ENCODE measurements at regions not wholly inside any gene's neighbourhood (a gene's known extent, or its start where the extent isn't known, plus 50 kb on each side); places are given as distances from the start of the nearest gene placed in this dataset.
"Not testable (repeated sequence)": the region's sequence is repeated elsewhere in the genome, so short reads cannot be mapped to it uniquely, and the experiment has no call there.

DNA sequence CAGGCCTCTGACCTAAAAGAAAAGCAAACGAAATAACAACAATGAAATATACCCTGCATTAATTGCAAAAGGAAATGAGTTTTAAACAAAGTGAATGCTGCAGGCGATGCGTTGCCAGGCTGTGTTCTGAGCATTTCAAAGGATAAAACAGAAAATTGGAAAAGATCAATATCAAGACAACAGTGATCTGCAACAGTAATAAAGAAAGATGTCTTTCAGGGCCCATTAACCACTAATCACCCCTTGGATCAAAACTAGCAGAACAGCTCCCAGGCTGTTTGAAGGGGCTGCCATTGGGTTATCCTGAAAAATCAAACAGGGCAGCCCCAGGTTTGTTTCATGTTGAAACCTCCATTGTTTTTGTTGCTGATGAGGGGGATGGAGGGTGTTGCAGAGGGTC is 219.2 kb downstream of the FGFR2 start:
- DNase-seq (no peak), ATAC-seq (ENCODE audit: low read depth) (no peak)
- Histone ChIP-seq H3K9ac (ENCODE audit: low read length) (no peak overlapping the region), H3K4me1 (ENCODE audit: control insufficient read depth in 2 of 2, insufficient read depth in 2 of 2, low read length in 2 of 2) (no peaks in the 10 kb centered on the region), H3K4me2 (replicated peaks; ENCODE audit: low read depth, low read length, poor library complexity, severe bottlenecking) (no peak overlapping the region), H3K36me3 (replicated peaks in 1 of 2; ENCODE audit: control extremely low read depth in 1 of 2, control insufficient read depth in 1 of 2, extremely low read depth in 1 of 2, insufficient read depth in 2 of 2, low read length in 1 of 2) (no peaks in the 10 kb centered on the region), H3K9me3 (ENCODE audit: control extremely low read depth in 1 of 3, control insufficient read depth in 2 of 3, insufficient read depth in 1 of 3, low read length in 2 of 3) (peaks cover 0 to 13% (median 0%) of the 10 kb centered on the region in 3 donors), H4K20me1 (ENCODE audit: control insufficient read depth, insufficient read depth, low read length, poor library complexity, severe bottlenecking) (no peaks in the 10 kb centered on the region), H2AFZ (ENCODE audit: insufficient read depth, low read depth, low read length, poor library complexity, severe bottlenecking) (no peak overlapping the region), H3K79me2 (ENCODE audit: control insufficient read depth, insufficient read depth, low read length) (no peaks in the 10 kb centered on the region), H3K27ac (ENCODE audit: low read length in 2 of 2) (no peak overlapping the region), H3K27me3 (replicated peaks in 1 of 4; ENCODE audit: control extremely low read depth in 1 of 4, control insufficient read depth in 3 of 4, insufficient read depth in 4 of 4, low read length in 3 of 4) (no peaks in the 10 kb centered on the region), H3K4me3 (ENCODE audit: control extremely low read depth in 1 of 5, extremely low read depth in 1 of 5, insufficient read depth in 1 of 5, low read depth in 2 of 5, low read length in 4 of 5) (no peak overlapping the region)
- no peak overlapping the region for H3K27ac Mint-ChIP-seq
- ChIA-PET POLR2A (no interaction called here), CTCF (no interaction called here)
- intact Hi-C loops (cut with micrococcal nuclease), result no loop called here
- H3K4me3 Mint-ChIP-seq, result no peak overlapping the region
- H3K9me3 Mint-ChIP-seq (ENCODE audit: insufficient read depth), result peaks cover 5% of the 10 kb centered on the region
- no peaks in the 10 kb centered on the region for H3K27me3 Mint-ChIP-seq
- WGBS (ENCODE audit: insufficient coverage), result no CpG with 5 or more reads among the region's 3 CpGs
- TF ChIP-seq, protein P1, sequence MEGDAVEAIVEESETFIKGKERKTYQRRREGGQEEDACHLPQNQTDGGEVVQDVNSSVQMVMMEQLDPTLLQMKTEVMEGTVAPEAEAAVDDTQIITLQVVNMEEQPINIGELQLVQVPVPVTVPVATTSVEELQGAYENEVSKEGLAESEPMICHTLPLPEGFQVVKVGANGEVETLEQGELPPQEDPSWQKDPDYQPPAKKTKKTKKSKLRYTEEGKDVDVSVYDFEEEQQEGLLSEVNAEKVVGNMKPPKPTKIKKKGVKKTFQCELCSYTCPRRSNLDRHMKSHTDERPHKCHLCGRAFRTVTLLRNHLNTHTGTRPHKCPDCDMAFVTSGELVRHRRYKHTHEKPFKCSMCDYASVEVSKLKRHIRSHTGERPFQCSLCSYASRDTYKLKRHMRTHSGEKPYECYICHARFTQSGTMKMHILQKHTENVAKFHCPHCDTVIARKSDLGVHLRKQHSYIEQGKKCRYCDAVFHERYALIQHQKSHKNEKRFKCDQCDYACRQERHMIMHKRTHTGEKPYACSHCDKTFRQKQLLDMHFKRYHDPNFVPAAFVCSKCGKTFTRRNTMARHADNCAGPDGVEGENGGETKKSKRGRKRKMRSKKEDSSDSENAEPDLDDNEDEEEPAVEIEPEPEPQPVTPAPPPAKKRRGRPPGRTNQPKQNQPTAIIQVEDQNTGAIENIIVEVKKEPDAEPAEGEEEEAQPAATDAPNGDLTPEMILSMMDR (IDR thresholded peaks at IDR 0.05), result no peak
- TF ChIP-seq EZH2 (IDR thresholded peaks at IDR 0.05; ENCODE audit: borderline replicate concordance, insufficient read depth, low read depth, low read length, poor library complexity, severe bottlenecking), result no peak
- H3K4me1 Mint-ChIP-seq, result no peaks in the 10 kb centered on the region

DNA sequence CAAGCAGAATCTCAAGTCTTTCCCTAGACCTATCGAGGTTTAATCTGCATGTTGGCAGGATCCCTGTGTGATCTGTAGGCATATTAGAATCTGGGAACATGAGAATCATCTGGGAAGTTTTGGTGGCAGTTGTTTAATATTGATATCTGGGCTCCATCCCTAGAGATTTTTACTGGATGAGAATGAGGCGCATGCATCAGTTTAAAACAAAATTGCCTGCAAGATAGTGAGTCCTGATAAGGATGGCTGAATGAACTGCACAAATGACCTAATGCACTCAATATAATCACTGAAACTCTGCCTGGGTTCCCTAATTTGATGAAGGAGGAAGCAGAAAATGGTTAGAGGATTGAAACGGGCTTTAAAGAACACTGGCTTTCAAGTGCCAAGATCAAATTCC is 218.0 kb downstream of the FGFR2 start:
- 57% methylated on average over 1 of the region's 3 CpGs for WGBS (ENCODE audit: insufficient coverage)
- POLR2A ChIA-PET, result no interaction called here
- CTCF ChIA-PET, result no interaction called here
- no peak overlapping the region for H3K4me2 ChIP-seq (replicated peaks; ENCODE audit: low read depth, low read length, poor library complexity, severe bottlenecking)
- no peaks in the 10 kb centered on the region for H3K27me3 ChIP-seq (replicated peaks in 1 of 4; ENCODE audit: control extremely low read depth in 1 of 4, control insufficient read depth in 3 of 4, insufficient read depth in 4 of 4, low read length in 3 of 4)
- H3K79me2 ChIP-seq (ENCODE audit: control insufficient read depth, insufficient read depth, low read length), result no peaks in the 10 kb centered on the region
- DNase-seq, result no peak
- peaks cover 5% of the 10 kb centered on the region for H3K9me3 Mint-ChIP-seq (ENCODE audit: insufficient read depth)
- ATAC-seq (ENCODE audit: low read depth), result no peak
- H3K4me1 Mint-ChIP-seq, result no peaks in the 10 kb centered on the region
- H3K36me3 ChIP-seq (replicated peaks in 1 of 2; ENCODE audit: control extremely low read depth in 1 of 2, control insufficient read depth in 1 of 2, extremely low read depth in 1 of 2, insufficient read depth in 2 of 2, low read length in 1 of 2), result no peaks in the 10 kb centered on the region
- H3K27me3 Mint-ChIP-seq, result no peaks in the 10 kb centered on the region
- no peak overlapping the region for H3K4me3 ChIP-seq (ENCODE audit: control extremely low read depth in 1 of 5, extremely low read depth in 1 of 5, insufficient read depth in 1 of 5, low read depth in 2 of 5, low read length in 4 of 5)
- no peak overlapping the region for H3K27ac ChIP-seq (ENCODE audit: low read length in 2 of 2)
- H3K9ac ChIP-seq (ENCODE audit: low read length), result no peak overlapping the region
- intact Hi-C loops (cut with micrococcal nuclease), result no loop called here
- H3K4me1 ChIP-seq (ENCODE audit: control insufficient read depth in 2 of 2, insufficient read depth in 2 of 2, low read length in 2 of 2), result no peaks in the 10 kb centered on the region
- H3K27ac Mint-ChIP-seq, result no peak overlapping the region
- H2AFZ ChIP-seq (ENCODE audit: insufficient read depth, low read depth, low read length, poor library complexity, severe bottlenecking), result no peak overlapping the region
- H3K9me3 ChIP-seq (ENCODE audit: control extremely low read depth in 1 of 3, control insufficient read depth in 2 of 3, insufficient read depth in 1 of 3, low read length in 2 of 3), result peaks cover 0 to 11% (median 0%) of the 10 kb centered on the region in 3 donors
- no peak for TF ChIP-seq EZH2 (IDR thresholded peaks at IDR 0.05; ENCODE audit: borderline replicate concordance, insufficient read depth, low read depth, low read length, poor library complexity, severe bottlenecking)
- TF ChIP-seq, protein P1 (IDR thresholded peaks at IDR 0.05), result no peak
- no peaks in the 10 kb centered on the region for H4K20me1 ChIP-seq (ENCODE audit: control insufficient read depth, insufficient read depth, low read length, poor library complexity, severe bottlenecking)
- H3K4me3 Mint-ChIP-seq, result no peak overlapping the region

- H3K9me3 ChIP-seq (ENCODE audit: control extremely low read depth in 1 of 3, control insufficient read depth in 2 of 3, insufficient read depth in 1 of 3, low read length in 2 of 3); H3K36me3 ChIP-seq (replicated peaks in 1 of 2; ENCODE audit: control extremely low read depth in 1 of 2, control insufficient read depth in 1 of 2, extremely low read depth in 1 of 2, insufficient read depth in 2 of 2, low read length in 1 of 2); H3K4me2 ChIP-seq (replicated peaks; ENCODE audit: low read depth, low read length, poor library complexity, severe bottlenecking); H3K4me1 ChIP-seq (ENCODE audit: control insufficient read depth in 2 of 2, insufficient read depth in 2 of 2, low read length in 2 of 2); H3K27ac ChIP-seq (ENCODE audit: low read length in 2 of 2); H3K4me3 Mint-ChIP-seq; H3K27me3 Mint-ChIP-seq; H3K4me1 Mint-ChIP-seq; H3K79me2 ChIP-seq (ENCODE audit: control insufficient read depth, insufficient read depth, low read length); ATAC-seq (ENCODE audit: low read depth); CTCF ChIA-PET; POLR2A ChIA-PET; H3K9me3 Mint-ChIP-seq (ENCODE audit: insufficient read depth); DNase-seq; intact Hi-C loops (cut with micrococcal nuclease); H3K27ac Mint-ChIP-seq; H3K4me3 ChIP-seq (ENCODE audit: control extremely low read depth in 1 of 5, extremely low read depth in 1 of 5, insufficient read depth in 1 of 5, low read depth in 2 of 5, low read length in 4 of 5); H3K9ac ChIP-seq (ENCODE audit: low read length); H3K27me3 ChIP-seq (replicated peaks in 1 of 4; ENCODE audit: control extremely low read depth in 1 of 4, control insufficient read depth in 3 of 4, insufficient read depth in 4 of 4, low read length in 3 of 4); H2AFZ ChIP-seq (ENCODE audit: insufficient read depth, low read depth, low read length, poor library complexity, severe bottlenecking); H4K20me1 ChIP-seq (ENCODE audit: control insufficient read depth, insufficient read depth, low read length, poor library complexity, severe bottlenecking): not testable (repeated sequence)
- 98% methylated on average over 28 of the region's 33 CpGs for WGBS (ENCODE audit: insufficient coverage)
Measured at GRCh38 chr10:121382029-121382520, 216.2 kb downstream of the FGFR2 start.

Data from B cell (primary cell).